Transverse colon (tissue), 3 donors: ENCODE measurements at regions not wholly inside any gene's neighbourhood (a gene's known extent, or its start where the extent isn't known, plus 50 kb on each side); places are given as distances from the start of the nearest gene placed in this dataset.

Source experiments
- CTCF ChIP-seq, 5 experiments: fragments of 200-600 bp in 3 of 5; fragments of 450-650 bp in 2 of 5; sonication (generic) in 3 of 5; IDR thresholded peaks; 1 replicate in 2 of 5; 2 replicates in 3 of 5; pipeline ENCODE4 v1.5.1; 2016 to 2017; ENCODE audit warnings: antibody characterized with exemption in 5 of 5, inconsistent platforms in 3 of 5, mild to moderate bottlenecking in 2 of 5, moderate library complexity in 1 of 5
- POLR2A ChIP-seq: fragments of 450-650 bp; IDR thresholded peaks from one replicate; pipeline ENCODE4 v1.6.1; 2016; ENCODE audit warnings: antibody characterized with exemption, mild to moderate bottlenecking, moderate library complexity

GRCh38 chr1:173364827-173365226 lies 112.3 kb upstream of the PRDX6 start:
- TF ChIP-seq CTCF (IDR thresholded peaks at IDR 0.05), result no peak
- no peak for TF ChIP-seq POLR2A
